ENCODE measurements at regions not wholly inside any gene's neighbourhood (a gene's known extent, or its start where the extent isn't known, plus 50 kb on each side); places are given as distances from the start of the nearest gene placed in this dataset.

DNA sequence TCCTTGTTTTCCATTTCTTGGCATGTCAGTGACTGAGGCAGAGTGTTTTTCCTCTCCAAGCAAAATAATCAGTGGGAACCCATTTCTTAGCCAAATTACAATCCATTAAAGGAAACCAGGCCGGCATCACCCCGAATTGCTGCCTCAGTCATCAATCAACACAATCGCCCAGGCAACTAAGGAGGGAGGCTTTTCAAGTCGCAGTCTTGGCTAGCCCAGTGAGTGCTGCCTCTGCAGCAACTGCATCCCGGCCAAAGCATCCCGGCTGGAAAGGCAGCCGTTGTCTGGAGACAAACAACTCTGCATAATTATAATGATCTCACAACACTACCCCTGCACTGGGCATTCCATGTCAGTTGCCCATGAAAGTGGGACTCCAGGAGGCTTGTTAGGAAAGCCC lies 213.5 kb upstream of the PRICKLE2 start:
- TF ChIP-seq, protein P1, sequence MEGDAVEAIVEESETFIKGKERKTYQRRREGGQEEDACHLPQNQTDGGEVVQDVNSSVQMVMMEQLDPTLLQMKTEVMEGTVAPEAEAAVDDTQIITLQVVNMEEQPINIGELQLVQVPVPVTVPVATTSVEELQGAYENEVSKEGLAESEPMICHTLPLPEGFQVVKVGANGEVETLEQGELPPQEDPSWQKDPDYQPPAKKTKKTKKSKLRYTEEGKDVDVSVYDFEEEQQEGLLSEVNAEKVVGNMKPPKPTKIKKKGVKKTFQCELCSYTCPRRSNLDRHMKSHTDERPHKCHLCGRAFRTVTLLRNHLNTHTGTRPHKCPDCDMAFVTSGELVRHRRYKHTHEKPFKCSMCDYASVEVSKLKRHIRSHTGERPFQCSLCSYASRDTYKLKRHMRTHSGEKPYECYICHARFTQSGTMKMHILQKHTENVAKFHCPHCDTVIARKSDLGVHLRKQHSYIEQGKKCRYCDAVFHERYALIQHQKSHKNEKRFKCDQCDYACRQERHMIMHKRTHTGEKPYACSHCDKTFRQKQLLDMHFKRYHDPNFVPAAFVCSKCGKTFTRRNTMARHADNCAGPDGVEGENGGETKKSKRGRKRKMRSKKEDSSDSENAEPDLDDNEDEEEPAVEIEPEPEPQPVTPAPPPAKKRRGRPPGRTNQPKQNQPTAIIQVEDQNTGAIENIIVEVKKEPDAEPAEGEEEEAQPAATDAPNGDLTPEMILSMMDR (IDR thresholded peaks at IDR 0.05) = no peak
- TF ChIP-seq EP300 (IDR thresholded peaks at IDR 0.05) (no peak), POLR2A (IDR thresholded peaks at IDR 0.05) (no peak)

Data from tibial nerve (tissue), 4 donors.